ENCODE measurements at regions not wholly inside any gene's neighbourhood (a gene's known extent, or its start where the extent isn't known, plus 50 kb on each side); places are given as distances from the start of the nearest gene placed in this dataset.

DNA sequence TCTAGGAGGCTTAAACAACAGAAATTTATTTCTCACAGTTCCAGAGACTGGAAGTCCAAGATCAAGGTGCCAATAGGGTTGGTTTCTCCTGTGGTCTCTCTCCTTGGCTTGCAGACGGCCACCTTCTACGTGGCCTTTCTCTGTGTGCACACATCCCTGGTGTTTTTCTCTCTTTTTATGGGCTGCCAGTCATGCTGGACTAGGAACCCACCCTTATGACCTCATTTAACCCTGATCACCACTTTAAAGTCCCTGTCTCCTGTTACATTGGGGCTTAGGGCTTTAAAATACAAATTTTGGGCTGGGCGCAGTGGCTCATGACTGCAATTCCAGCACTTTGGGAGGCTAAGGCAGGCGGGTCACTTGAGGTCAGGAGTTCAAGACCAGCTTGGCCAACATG is 157.1 kb downstream of the TLE1 start:
- DNase-seq = no peak

DNA sequence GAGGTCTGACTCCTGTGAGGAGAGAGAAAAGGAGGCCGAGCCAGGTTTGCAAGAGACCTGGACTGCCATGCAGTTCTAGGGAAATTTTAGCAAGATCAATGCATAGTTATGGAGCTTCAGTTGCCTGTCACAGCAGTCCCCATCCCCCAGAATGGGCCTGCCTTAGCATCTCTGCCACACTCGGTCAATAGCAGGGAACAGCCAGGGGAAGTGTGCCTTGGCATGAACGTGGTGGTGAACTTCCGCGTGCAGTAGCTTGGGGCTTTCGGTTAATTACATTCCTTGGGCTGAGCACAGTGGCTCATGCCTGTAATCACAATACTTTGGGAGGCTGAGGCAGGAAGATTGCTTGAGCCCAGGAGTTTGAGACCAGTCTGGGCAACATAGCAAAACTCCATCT is 157.8 kb downstream of the TLE1 start:
- no peak for DNase-seq

DNA sequence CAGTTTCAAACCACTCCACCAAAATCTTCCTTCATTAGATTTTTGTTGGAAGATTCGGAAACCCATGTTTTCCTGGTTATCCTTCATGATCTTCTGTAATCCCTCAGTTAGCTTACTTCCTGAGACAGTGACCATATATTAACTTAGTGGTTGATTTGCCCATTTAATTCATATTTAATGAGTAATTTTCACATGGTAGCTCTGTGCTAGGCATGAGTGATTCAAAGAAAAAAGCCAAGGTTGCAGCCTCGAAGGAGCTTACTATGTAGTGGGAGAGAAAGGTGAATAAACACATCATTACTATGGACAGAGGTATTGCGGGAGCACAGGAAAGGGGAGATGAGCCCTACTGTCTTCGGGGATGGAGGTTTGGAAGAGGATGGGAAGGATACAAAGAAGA is 158.5 kb downstream of the TLE1 start:
- DNase-seq = no peak

DNA sequence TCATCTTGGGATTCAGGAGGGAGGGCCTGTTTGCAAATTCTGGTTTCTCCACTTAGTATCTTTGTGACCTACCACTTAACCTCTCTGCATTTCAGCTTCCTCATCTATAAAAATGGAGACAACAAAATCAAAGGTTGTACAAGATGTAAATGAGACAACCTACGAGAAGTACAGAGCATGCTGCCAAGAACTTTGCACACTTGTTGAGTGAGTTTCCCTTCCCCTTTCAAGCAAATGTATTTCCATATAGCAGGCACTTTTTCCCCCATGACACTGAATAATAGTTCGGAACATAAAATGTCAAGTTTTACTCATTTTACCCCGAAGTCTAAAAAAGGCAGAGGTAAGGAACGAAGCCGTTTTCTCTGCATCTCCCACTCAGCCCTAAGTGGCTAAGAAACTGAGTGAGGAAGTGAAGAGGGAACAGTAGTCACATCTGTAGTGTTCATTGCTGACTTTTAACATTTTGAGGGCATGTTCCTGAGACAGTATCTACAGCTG is 159.0 kb downstream of the TLE1 start:
- DNase-seq = no peak

DNA sequence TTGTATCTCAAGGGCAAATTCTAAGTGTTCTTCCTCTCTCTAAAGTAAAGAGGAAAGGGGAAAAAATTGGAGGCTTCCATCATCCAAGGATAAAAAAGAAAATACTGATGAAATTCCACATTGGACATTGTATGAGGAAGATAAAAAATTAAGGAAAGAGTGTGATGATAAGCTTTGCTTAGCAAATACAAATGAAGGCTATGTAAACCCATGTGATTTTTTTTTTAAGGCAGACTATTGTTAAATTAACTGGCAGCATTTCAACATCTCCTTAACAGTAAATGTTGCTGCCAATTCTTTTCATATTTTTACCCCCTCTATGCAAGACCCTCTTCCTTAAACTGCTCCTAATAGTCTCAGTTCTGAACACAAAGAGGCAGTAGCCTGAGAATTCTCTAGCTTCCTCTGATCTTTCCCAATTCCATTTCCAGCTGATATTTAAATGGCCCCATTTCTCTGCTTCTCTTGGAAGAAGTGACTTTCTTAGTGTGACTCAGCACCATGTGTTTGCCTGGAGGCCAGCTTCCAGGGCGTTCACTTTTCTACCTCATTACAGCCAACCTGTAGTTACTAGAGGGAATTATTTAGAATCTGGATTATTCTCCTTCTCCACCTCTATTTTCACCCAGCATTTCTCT is 159.7 kb downstream of the TLE1 start:
- no peak for DNase-seq

DNA sequence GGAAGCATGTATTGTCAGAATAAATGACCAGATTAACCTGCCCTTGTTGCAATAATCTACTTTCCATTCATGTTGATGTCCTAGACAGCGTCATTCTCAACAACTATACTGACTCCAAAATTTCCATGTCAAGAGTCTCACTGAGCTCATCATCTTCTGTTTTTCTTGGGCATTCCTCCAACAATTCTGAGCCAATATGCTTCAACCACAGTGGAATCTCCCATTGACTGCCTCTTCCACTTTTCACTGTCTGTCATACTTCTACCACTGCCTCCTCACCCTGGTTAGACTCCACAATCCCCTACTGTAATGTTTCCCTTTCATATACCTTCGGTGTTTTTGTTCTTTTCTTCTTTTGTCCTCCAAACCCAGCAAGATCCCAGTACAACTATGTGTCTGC is 162.8 kb downstream of the TLE1 start:
- DNase-seq = no peak

DNA sequence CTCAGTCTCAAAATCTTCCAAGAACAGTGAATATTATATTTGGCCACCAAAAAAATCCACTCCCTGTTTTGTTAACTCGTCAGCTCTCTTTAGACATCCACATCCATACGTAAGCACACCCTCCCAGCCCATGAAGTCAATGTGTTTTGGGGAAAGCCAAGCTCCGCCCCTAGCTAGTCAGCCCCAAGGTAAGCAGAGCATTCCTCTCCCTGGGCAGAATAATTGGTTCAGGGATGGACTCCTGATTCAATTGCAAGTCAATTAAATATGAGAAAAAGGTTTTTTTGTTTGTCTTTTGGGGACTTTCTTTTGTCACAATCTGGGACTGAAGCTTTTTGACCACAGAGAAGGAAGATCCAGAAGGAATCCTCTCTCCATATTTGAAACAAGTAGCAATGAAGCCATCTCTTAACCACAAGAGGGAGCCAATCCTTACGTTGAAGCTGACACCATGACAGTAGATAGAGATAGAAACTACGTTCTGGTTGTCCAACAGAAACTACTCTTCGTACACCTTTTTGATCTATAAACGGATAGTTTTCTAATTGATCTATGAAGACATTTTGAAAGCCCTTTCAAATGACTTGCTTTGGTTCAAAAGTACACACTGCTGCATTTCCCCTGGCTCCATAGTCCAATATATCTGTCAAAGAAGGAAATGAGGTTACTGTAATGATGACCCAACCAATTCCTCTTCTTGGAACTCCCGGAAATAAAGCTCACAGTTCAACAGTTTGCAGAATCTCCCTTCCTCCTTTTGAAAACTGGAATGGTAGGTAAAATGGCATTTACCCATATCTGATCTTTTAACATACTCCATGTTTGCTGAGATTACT is 166.4 kb downstream of the TLE1 start:
- no peak for DNase-seq

DNA sequence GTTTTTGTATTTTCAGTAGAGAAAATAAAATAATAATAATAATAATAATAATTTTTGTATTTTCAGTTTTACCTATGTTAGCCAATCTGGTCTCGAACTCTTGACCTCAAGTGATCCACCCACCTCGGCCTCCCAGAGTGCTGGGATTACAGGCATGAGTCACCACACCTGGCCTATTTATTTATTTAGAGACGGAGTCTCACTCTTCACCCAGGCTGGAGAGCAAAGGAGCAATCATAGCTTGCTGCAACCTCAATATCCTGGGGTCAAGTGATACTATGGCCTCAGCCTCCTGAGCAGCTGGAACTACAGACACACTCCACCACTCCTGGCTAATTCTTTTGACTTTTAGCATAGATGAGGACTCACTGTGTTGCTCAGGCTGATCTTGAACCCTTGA is 167.5 kb downstream of the TLE1 start:
- DNase-seq = no peak

DNA sequence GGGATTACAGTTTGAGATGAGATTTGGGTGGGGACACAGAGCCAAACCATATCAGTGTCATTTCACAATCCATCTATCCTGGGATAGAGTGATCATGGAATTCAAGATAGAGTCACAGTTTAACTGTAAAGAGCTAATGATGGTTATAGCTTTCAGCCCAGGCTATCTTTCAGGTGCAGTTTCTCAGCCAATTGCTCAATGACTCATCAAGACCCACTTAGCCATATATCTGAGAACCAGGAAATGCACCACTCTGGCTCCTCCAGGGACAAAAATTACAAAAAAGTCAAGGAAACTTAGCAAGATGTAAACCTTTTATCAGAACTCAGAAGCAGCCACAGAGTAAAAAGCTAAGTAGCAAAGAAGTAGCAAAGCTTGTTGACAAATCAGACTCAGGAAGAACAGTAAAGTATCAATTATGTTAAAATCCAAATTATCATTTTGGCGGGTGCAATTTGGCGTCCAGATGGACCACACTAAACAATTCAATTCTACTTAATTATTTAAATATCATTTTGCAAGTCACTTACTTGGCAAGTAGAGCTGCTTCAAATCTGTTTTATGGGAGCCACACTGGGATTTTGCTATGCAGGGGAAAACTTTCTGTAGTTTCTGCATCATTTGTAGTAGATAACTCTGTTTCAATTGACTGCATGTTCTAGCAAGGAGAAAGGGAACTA is 169.4 kb downstream of the TLE1 start:
- no peak for DNase-seq

DNA sequence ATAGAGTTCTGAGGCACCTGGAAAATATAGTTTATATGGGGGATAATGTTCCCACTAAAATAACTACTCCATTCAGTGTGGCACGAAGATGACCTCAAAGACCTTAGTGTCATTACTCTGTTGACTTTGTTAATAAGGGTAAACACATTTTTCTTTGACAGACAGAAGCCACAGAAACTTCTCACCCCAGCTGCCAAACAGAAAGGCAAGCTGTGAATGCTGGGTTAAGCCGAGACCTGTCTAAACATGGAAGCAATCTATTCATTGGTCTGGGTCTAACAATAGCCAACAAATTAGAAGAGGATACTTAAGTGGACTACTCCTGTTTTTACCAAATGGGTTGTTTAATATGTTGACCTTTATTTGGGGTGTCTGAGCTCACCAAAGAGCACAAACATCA is 171.4 kb downstream of the TLE1 start:
- DNase-seq = no peak

DNA sequence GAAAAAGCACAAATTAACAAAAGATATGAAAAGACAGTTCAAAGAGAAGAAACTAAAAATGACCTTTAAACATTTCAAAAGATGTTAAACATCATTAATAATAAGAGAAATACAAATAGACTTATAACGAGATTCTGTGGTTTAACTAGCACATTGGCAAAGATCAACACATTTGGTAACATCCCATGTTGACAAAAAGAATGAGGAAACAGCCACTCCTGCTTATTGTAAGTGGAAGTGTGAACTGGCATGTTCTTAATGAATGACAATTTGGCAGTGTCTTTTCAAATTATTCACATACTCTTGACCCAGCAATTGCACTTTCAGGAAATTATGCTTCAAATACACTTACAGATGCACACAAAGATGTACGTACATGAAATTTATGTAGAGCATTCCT is 176.3 kb downstream of the TLE1 start:
- no peak for DNase-seq

DNA sequence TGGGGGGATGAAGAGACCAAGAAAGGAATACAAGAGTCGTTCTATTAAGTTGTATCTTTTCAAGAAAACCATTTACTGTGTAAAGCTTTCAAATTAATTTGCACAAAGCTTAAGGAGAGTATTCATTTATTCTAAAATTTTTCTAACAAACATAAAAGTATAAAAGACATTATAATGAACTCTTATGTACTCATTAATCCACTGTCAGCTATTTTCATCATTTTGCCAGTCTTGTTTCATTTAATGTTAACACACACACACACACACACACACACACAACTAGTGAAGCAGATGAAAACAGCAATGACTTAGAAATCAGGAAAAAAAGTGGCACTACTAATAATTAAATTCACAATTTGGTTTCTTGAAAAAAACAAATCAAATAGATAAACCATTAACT is 176.7 kb downstream of the TLE1 start:
- no peak for DNase-seq

DNA sequence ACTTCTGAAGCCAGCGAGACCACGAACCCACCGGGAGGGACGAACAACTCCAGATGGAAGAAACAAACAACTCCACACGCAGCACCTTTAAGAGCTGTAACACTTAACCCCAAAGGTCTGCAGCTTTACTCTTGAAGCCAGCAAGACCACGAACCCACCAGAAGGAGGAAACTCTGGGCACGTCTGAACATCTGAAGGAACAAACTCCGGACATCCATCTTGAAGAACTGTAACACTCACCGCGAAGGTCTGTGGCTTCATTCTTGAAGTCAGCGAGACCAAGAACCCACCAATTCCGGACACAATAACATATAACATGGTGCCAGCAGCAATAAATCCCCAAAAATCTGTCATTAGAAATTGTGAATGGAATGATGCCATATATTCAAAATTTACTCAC is 180.9 kb downstream of the TLE1 start:
- no peak for DNase-seq

DNA sequence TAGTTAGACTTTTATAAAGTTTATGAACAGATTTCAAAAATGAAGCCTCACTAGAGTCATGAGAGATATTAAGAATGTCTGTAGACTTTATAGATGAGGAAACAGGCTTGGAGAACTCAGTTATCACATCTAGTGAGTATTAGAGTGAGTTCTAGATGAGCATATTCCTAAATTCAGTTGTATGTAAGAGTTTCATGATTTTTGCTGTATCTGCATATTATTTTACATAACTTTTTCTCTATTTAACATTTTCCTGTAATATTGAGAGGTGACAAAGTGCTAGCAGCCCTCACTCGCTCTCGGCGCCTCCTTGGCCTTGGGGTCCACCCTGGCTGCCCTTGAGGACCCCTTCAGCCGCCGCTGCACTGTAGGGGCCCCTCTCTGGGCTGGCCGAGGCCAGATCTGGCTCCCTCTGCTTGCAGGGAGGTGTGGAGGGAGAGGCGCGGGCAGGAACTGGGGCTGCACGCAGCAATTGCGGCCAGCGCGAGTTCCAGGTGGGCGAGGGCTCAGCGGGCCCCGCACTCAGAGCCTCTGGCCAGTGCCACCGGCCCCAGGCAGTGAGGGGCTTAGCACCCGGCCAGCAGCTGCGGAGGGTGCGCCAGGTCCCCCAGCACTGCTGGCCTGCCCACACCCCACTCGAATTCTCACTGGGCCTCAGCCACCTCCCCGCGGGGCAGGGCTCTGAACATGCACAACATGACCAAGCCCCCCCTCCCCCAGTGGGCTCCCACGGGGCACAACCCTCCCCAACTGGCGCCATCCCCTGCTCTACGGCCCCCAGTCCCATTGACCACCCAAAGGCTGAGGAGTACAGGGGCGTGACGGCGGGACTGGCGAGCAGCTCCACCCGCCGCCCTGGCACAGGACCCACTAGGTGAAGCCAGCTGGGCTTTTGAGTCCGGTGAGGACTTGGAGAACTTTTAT is 182.1 kb downstream of the TLE1 start:
- DNase-seq = no peak

DNA sequence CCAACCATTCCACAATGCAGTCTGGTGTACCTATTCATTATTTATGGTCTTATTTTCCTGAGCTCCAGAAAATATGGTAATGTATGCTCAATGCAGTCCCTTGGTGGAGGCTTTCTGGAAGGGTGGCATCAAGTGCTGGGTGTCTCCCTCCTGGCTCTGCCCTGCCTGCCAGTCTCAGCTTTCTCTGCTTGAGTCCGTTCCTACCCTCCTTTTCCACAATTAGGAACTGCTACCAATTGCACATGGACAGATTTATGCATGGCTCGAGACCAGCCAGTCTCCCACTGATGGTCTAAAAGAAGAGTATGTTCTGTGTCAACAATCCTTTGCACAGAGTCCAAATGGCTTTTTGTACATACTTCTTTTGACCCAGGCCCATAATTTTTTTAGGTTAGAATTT is 189.8 kb downstream of the TLE1 start:
- DNase-seq = no peak

DNA sequence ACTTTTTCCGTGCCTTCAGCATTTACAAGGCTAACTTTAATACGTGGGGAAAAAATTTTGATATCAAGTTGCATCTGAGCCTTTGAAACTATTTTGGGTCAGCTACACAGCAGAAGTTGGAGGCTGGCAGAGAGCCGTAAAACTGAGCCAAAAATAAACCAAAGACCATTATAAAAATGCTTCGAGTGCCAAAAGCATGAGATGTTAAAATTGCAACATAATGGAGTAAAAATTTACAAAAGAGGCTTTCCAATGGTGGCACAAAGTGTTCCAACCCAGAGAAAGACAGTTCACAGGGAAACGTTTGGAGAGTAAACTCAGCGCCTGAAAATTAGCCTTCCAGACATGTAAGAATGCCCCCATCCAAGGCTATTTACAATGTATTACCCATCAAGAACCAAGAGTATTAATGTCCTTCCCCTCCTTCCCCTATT is 190.3 kb downstream of the TLE1 start:
- no peak for DNase-seq

DNA sequence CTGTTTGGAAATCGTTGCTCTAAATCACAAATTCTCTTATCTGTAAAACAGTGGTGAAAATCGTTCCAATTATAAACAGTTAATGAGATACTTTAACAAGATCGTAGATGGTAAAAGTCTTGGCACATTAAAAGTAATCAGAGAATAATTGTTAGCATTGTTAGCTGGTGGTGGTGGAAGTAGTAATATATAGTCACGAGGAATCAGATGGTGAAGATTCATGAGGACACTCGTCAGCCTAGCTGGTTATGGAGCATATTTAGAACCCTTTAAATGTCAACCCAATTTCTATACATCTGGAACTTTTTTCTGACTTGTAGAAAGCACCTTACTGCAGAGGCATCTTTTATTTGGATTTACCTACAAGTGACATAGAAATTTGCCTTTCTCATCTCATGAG is 190.8 kb downstream of the TLE1 start:
- no peak for DNase-seq

DNA sequence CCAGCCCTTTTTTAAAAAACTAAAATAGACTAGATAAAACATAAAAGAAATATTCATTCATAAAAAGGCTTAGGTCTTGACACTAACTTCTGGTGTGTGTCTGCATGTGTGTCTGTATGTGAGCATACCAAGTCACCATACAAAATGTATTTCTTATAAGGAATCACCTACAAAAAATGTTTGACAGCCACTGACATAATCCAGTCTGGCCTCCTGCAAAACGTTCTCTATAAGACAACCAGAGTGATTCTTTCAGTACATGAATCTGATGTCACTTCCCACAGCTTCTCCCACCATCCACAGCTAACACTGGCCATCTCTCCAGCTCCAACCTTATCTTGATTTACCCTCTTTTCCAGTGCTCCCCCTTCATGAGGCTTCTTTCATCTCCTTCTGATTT is 192.3 kb downstream of the TLE1 start:
- no peak for DNase-seq

DNA sequence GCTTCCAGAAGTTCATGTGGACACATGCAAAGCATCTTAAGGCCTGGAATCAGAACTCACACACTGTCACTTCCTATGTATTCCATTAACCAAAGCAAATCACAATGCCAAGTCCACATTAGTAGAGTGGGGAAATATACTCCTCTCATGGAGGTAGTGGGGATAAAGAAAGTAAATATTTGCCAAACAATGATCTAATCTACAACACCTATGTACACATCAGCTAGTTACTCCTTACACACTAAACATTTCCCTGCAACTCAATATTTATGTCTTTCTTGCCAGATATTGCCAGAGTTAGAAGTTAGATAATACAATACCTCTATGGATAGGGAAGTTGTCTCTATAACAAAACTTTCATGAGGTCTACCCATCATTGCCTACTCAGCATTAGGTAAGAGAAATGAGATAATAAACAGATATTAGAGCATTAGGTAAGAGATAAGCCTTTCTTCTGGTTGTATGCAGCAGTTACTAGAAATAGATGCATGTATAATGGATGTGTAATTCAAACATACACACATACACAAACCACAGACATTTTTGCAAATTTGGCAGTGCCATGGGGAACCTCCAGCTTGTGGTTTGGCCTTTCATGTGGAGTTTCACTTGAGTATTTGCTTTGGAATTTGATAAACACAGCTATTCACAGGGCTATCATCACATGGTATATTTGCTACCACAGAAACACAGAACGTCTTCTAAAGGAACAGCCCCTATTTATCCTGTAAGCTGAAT is 196.5 kb downstream of the TLE1 start:
- DNase-seq = no peak

DNA sequence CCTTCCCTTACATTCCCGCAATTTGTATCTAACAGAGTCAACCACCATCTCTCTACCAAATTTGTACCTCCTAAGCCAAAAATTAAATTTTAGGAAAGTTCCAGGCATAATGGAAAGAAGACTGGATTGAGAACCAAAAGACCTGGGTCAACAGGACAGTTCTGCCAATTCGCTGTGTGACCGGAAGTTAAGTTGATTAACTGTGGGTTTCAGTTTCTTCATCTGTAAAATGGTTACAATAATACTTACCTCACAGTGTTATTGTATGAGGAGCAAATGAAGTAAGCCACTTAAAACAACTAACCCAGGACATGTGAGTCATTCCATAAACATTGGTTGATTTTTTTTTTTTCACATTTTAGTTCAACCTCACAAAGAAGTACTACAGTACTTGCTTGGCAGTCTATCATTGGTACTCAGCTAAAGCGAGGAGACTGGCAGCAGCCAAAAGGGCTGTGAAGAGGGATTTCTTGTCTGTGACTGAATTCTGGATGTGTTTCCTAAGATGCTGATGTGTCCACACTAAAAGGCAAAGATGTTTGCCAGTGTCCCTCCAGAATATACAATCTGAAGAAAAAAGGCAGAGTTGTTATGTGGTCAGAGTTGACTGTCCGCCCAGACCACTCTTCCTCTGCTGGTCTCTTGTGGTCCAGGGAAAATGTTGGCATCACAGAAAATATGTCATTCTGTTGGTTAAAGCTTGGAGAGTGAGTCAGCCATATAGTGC is 198.6 kb downstream of the TLE1 start:
- DNase-seq = no peak

DNA sequence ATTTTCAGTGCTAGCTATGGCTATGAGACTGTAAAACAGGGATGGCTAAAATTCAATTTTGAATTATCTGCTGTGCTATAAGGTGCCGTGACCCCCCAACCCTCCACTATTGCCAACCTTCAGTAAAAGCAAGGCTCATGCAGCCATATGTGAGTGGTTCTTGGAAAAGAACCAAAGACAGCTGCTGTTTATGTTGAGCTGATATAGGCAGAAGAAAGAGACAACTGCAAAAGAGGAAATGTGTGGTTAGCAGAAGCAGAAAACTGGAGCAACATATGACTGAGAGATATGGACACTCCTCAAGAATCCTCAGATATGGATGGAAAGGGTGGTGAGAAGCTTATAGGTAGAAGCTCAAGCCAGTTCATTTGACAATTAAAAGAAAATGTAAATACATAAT is 200.3 kb downstream of the TLE1 start:
- no peak for DNase-seq

Measured in activated T-cell treated with anti-CD3 and anti-CD28 coated beads, Interleukin-2, amount 50 U/mL, for 1 hour (primary cell).